GM21515 (cell line): ENCODE measurements at regions not wholly inside any gene's neighbourhood (a gene's known extent, or its start where the extent isn't known, plus 50 kb on each side); places are given as distances from the start of the nearest gene placed in this dataset.

Experiments
- ATAC-seq: cut with Tn5 transposase; IDR thresholded peaks from one replicate; pipeline ENCODE4 v1.9.1; 2021; ENCODE audit not compliant: unreplicated experiment

DNA sequence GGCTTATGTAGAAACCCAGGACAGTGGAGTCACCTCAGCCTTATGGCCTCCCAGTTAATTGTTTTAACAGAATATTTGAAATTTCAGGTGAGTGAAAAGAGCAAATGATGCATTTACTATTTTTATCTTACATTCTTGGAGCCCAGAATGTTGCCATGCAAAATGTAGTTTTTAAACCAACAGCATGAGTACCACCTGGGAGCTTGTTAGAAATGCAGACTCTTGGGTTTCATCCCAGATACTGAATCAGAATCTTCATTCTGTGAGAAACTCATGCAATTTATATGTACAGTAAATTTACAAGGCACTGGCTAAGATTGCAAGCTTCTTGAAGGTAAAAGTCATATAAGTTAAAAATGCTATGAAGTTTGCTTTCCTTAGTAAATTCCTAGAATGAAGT, 654.5 kb upstream of the CDH2 start:
- ATAC-seq, result no peak

DNA sequence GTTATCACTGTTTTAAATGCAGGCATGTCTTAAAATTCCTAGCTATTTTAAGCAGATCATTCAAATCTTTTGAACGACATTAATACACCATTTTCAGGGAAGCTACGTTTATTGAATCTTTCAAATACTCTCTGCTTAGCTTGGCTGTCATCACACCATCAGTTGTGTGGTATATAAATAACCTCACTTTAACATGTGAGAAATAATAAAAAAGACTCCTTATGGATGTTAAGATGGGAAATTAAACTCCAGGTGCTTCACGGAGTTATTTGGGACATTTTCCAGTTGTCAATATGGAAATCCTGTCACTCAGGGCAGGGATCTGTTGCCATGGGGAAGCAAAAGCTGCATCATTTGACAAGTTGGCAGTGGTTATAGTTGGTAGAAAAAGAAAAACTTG, 649.2 kb upstream of the CDH2 start:
- ATAC-seq, result no peak

DNA sequence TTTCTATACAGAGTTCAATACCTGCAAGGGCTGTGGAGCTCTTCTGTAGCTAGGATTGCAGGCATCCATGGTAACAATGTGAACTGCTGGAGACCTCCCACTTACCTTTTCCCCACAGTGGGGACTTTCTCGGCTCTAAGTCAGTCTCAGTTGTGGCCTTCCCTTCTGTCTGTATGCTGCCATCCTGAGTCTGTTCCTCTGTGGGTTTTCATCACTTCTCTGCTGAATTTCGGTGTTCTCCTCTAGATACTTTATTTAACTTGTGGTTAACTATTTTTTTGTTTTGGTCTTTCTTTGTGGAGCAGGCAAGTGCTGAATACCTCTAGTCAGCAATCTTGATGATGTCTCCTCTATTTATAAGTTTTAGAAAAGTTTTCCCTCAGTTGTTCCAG, 647.2 kb upstream of the CDH2 start:
- ATAC-seq, result no peak

DNA sequence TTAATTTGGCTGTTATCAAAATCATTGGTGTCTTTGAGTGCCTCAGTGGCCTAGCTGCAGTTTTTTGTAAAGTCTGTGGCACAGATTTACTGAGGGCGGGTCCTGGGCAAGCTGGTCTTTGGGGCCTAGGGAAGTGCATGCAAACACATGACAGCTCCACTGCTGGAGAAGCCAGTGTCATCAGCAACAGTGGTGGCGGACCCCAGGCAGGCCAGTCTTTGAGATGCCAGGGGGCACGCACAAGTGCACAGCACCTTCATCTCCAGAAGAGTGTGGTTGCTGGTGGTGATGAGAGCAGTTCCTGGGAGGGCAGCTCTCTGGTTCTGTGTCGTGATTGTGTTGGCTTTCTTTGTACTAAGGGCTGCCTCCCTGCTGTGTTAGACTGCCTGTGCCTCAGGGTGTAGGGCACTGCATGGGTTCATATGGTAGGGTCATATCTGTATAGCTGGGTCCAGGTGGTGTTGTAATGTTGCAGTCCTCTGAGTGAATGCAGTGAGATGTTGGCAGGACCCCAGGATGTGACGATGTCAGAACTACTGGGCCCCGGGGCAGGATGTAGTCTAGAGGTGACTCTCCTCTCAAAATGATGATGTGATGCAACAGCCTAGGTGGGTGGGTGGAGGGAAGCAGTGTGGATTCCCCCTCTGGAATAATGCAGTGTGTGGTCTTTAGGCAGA, 646.7 kb upstream of the CDH2 start:
- no peak for ATAC-seq

DNA sequence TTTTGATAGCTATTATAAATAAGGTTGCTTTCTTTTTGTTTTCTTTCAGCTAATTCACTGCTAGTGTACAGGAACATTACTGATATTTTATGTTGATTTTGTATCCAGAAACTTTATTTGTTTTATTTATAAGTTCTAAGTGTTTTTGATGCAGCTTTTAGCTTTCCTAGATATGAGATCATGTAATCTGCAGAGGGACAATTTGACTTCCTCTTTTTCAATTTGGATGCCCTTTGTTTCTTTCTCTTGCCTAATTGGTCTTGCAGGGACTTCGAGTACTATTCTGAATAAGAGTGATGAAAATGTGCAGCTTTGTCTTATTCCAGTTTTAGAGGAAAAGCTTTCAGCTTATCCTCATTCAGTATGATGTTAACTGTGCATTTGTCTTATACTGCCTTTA, 643.4 kb upstream of the CDH2 start:
- ATAC-seq, result no peak

DNA sequence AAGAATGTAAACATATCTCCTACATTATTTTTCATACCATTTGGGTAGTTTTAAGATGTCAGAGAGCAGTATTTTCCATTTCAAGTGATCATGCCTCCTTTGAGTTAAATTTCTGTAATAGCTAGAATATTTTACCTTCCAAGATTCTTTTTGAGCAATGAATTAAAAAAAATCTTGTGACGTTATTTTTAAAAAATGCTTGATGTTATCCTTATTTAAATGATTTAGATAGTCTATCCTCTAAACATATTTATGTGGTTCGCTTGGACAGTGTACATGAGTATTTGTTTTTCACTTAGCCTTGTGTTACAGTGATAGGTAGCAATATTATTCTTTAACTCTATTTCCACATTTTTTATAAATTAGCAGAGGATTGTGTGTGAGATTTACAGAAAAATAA, 639.2 kb upstream of the CDH2 start:
- no peak for ATAC-seq

DNA sequence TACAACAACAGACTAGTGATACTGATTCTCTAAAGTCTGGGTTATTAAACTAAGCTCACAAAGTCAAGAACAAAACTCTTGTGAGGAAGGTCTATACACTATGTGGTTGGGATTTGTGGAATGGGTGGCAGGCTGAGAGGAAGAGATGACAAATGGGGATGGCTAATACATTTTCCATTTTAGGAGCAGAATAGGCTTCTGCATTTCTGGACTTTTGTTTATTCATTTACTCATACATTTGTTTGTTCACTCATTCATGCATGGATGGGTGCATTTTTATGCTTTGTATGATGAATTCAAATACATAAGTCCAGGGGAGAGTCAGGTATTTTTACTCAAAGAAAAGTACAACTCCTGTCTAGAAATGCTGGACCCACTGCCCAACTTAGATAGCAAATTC, 637.4 kb upstream of the CDH2 start:
- ATAC-seq, result no peak

DNA sequence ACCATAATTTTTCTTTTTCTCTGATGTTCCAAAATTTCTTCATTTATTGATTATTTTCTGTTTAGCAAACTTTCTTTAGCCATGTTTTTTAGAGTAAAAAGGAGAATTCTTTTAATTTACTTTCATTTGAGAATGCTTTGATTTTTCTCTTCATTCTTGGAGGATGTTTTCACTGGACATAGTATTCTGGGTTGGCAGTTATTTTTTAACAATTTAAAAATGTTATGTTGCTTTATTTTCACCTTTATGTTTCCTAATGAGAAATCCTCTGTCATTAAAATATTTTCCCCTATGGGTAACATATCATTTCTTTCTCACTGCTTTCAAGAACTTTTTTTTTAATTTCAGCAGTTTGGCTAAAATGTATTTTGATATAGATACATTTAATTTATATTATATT, 631.4 kb upstream of the CDH2 start:
- ATAC-seq, result no peak

DNA sequence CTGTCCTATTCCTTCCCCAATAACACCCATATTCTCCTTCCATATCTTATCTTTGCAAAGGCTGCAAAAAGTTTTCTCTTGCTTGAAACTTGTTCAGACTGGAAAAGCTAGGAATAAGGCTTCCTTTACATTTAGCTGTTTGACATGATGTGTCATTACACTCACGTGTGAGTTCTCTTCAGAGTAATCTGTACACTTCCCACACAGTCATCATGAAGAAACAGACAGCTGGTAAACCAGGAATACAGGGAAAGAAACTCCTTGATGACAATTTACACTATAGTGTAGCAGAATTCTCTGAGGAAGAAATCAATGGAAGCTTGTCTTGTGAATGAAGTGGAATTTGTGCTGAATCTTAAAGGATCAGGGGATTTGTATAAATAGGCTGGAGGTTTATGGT, 628.6 kb upstream of the CDH2 start:
- ATAC-seq, result no peak

DNA sequence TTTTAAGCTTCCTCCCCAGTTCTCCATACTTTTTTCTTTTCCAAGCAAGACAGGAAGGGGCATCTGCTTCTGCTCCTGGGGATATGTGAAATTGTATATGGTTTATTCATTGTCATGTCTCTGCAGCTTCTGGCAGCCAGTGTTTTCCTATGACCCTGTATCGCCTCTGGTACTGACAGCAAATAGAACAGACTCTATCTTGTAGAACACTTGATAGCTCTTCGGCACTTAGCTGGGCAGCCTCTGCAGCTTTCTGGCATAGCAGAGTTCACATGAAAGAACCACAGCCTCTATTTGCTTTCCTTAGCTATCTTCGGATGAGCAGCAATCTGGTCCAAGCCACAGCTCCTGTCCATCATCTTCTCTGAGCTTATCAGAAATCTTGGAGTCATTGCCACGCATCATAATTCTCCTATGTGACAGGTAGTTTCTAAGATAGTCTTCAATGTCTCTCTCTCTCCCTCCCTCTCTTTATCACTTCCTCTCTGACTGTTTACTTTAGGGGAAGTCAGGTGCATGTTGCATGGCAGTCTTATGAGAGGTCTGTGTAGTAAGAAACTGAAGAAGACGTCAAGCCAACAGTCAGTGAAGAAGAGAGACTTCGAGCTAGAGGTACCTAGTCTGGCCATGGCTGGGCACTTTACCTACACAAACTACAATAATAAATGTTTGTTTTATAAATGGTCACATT, 627.7 kb upstream of the CDH2 start:
- no peak for ATAC-seq

DNA sequence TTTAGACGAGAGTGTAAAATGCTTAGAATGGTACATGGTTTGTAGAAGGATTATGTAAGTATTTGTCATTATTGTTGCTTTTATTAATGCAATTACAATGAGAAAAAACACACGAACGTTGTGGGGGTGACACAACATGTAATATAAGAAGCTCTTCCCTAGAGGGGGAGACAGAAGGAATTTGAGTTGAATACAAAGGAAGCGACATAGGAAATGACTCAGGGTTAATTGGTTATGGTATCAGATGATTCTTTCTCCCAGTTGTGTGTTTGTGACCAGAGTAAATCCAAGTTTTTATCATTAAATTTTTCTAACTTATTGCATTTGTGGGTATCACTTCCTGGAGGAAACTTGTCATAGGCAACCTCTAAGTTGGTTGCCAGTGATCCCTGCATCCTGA, 625.6 kb upstream of the CDH2 start:
- no peak for ATAC-seq

DNA sequence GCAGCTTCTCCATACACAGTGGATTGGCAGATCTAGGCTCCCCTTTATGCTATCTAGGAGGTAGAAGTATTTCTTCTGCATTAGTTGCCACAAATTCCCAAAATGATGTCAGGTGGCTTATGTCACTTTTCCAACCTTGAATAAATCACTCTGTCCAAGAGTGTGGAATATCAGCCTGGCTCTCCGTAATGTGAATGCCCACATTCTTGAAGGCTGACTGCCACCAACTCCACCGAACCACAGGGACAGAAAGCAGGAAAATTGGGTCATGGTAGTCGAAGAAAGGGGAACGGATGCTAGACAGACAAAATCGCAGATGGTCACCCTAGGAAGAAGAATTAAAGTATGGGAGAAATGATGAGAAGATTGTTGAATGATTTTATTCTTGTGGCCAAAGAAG, 624.9 kb upstream of the CDH2 start:
- ATAC-seq, result no peak

DNA sequence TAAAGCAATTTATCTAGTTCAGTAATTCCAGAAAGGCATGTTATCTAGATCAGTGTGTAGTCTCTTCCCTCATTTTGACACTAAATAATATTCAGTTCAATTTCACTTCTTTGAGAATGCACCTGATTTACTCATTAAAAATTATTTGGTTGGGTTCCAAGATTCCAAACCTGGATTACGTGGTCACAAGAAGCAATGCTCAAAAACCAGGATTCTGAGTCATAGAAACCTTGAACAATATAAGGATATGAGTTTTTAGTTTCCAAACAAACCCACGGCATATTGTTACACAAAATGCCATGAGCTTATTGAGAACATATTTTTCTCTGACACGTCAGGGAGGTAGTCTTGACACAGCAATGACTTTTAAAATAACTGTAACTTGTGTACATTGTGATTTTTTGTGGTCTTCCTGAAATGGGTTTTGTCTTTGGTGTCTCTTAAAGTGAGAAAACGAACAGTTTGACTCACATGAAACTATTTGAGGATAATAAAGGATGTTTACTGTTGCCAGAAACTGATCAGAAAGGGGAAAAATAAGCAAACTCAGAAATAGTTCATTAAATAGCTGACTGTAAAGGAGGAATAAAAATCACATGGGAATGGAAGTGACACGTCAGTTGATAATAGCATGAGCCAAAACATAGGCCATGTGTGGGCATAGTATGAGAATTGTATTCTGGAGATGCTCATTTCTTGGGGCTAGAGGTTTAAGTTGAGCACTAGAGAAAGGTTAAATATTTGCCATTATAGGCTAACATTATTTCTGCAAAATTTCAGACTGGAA, 617.7 kb upstream of the CDH2 start:
- no peak for ATAC-seq

DNA sequence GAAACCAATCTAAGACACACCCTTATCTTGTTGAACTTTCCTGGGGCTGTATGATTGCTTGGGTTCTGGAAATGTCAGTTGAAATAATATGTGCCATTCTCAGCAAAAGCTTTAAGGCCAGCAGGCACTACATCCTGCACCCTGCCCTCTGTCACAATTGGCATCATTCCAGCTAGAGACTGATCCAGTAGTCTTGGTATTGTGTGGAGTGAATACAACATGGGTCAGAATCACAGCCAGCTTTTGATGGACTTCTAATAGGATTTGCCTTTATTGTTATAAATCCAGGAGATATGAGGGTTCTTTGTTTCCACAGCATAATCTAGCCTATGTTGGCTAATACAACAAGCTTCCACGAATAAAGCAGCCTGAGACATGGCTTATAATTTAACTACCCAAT, 617.0 kb upstream of the CDH2 start:
- ATAC-seq, result no peak

DNA sequence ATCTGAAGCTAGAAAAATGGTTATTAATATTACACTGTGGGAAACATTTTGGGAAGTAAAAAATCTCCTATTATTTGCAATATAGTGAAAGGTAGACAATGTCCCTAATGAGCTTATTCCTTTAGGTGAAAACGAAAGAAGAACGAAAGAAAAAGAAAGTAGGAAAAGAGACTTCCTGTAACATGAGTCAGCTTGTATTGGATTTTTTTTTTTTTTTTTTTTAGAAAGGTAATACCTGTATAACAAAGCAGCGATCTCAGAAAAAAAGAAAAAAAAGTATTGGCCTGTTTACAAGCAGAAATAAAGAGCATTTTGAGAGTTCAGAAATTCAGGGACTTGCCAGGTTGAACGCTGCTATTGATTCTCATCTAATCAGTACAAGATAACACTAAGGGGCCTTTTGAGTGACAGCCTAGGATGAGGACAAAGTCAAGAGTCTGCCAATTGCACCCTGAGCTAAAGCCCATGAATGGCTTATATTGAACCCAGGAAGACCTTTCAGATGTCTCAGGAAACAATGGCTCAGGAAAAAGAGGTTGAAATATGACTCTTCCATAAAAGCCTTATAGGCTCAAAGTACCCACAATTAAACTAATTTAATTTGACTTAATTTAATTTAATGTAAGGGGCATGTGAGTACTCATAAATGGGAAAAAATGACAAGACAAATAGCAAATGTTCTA, 615.6 kb upstream of the CDH2 start:
- no peak for ATAC-seq

DNA sequence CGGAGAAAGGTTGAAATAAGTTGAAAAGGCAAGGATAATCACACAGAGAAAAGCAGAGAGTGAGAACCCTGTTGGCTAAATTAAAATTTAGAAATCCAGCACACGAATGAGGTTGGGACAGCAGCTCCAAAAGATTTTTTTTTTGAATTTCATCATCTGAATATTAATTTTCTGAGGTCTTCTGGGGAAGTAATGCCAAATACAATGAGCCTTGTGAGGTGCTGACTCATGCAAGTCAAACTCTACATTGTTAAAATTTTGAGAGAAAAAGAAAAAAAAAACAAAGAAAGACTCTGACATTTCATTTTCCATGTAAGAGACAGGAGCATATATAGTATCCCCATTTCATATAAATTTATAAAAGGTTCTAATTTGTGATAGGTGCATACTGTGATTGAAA, 614.2 kb upstream of the CDH2 start:
- ATAC-seq, result no peak

DNA sequence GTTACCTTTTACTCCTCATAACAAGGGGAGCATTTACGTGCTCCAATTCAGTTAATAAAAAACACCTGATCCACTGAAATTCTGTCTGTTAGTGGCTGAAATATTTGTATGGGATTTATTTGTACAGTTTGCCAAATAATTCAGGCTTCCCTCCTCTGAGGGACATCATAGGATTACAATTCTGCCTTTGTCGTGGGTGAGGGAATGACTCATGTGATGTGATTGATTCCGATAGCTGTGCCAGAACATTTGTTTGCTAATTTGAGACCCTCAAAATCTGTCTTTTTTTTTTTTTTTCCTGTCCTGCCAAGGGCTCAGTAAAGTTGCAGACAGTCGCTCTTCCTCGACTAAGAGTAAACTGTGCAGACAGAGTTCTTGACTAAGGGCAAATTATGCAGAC, 612.6 kb upstream of the CDH2 start:
- ATAC-seq, result no peak

DNA sequence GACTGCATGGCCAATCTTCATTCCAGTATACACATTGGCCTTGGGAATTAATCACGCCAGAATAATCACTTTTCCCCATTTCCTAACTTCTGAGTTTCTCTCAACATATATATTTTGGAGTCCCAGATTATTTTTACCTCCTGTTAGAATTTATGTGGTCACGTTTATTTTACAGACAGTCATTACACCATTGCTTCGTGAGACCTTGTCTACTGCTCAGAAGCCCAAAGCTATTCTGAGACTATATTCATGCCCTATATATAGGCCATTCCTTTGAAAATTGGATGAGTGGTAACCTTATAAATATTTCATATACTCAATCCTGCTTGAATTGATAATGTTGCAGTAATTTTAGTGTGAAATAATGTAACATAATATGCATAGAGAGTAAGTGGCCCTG, 610.0 kb upstream of the CDH2 start:
- ATAC-seq, result no peak

DNA sequence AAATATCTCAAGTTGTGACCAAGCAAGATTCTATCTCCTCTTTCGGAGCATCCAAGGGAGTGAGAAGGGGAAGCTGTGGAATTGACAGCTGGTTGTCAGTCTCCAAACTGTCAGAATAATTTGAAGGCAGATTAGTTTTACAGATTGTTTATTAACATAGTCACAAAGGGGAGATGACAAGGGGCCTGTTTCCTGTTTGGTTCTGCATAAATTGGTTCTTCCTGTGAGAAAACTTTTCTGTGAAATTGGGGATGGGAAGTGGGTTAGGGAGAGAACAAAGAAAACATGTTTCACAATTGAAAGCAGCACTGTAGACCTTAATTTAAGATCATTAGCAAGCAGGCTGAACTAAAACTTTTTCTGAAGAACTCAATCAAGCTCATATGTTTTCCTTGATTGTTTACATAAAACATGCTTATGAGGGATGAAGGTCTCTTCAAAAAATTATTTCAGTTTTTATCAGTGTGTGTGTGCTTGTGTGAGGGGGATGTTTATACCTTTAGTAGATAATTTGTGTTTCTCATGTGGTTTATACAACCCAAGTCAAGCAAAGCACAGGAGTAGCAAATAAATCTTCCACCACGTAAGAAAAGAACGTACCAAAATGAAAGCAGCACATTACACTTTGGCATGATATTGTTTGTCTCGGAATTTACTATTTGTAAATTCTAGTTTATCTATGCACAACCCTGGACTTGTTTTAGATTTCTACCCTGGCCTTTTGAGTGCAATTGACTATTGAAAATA, 604.9 kb upstream of the CDH2 start:
- no peak for ATAC-seq

DNA sequence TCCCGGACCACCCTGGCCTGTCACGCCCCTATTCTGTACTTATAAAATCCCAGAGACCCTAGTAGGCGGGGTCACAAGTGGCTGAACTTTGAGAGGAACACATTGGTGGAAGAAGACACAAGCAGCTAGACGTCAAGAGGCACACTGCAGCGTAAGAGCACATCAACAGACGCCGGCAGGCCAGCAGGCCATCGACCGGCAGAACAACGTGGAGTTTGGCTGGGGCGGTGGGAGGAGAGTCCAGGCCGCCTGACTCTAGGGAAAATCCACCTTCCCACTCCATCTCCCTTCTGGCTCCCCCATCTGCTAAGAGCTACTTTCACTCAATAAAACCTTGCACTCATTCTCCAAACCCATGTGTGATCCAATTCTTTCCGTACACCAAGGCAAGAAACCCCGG, 601.8 kb upstream of the CDH2 start:
- ATAC-seq, result no peak

DNA sequence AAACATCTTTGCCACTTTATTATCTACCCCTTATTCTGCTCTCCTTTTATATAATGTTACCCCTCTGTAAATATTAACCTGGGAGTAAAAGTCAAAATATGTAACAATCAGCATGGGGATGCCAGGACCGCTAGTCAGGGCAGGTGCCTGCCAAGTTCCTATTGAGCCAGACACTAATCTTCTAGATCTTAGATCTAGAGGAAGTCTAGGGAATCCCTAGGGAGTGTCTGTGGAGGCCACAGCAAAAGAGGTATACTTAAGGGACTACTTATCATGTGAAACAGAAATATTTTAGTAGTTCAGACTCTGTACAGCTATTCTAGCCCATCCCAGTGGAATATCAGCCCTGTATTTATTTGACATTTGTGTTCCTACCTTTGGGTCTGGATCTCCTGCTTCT, 600.8 kb upstream of the CDH2 start:
- ATAC-seq, result no peak
